Adrenal gland (tissue), 9 donors: ENCODE measurements at regions not wholly inside any gene's neighbourhood (a gene's known extent, or its start where the extent isn't known, plus 50 kb on each side); places are given as distances from the start of the nearest gene placed in this dataset.

Experiments
- DNase-seq, 7 donors: peaks; one replicate each; pipeline ENCODE4 v3.0.0-alpha.2; 2019 to 2020
- H3K27ac ChIP-seq, 5 donors: fragments of 200-600 bp; sonication (generic) in 4 of 5; 1 replicate in 3 of 5; 2 replicates in 2 of 5; pipeline versions ENCODE4 v1.5.1 to v1.8.0; 2016 to 2020; ENCODE audit warnings: mild to moderate bottlenecking in 1 of 5
- H3K27me3 ChIP-seq: fragments of 200-600 bp; 2 replicates; pipeline ENCODE4 v1.8.0; 2021
- H3K36me3 ChIP-seq, 2 donors: fragments of 200-600 bp; replicated peaks in 1 of 2; 1 replicate in 1 of 2; 2 replicates in 1 of 2; pipeline versions ENCODE4 v1.5.1 to v1.8.0; 2018 to 2022
- H3K4me1 ChIP-seq, 2 donors: fragments of 200-600 bp; replicated peaks in 1 of 2; 1 replicate in 1 of 2; 2 replicates in 1 of 2; pipeline versions ENCODE4 v1.5.1 to v1.8.0; 2018 to 2021
- H3K4me3 ChIP-seq, 4 donors: fragments of 200-600 bp; sonication (generic) in 3 of 4; one replicate each; pipeline ENCODE4 v1.5.1; 2016 to 2018
- H3K9me3 ChIP-seq, 3 donors: fragments of 200-600 bp; sonication (generic) in 1 of 3; replicated peaks in 1 of 3; 1 replicate in 2 of 3; 2 replicates in 1 of 3; pipeline versions ENCODE4 v1.5.1 to v1.8.0; 2016 to 2021
- POLR2A ChIP-seq, 2 donors: fragments of 450-650 bp; IDR thresholded peaks; one replicate each; pipeline ENCODE4 v1.6.1; 2017; ENCODE audit warnings: antibody characterized with exemption in 2 of 2, mild to moderate bottlenecking in 2 of 2, moderate library complexity in 1 of 2
- WGBS, 4 donors: extraction: QIAGEN DNeasy Blood & Tissue Kit in 2 of 4; methylation state at CpG; one replicate each; pipeline versions ENCODE4 v1.1.5 to v1.1.7; 2013 to 2017; 5-methylcytosine and 5-hydroxymethylcytosine counted together
- intact Hi-C, 2 donors: fragments of 100-400 bp; cut with DNase I; formaldehyde crosslinking; loops; one replicate each; pipeline versions ENCODE4 v1.14.1 to v1.15.0; 2022 to 2023
- TF ChIP-seq, protein P1 (sequence below), 6 experiments: fragments of 450-650 bp in 4 of 6; fragments of 200-600 bp in 2 of 6; sonication (generic) in 1 of 6; IDR thresholded peaks; 1 replicate in 5 of 6; 2 replicates in 1 of 6; pipeline versions ENCODE4 v1.5.1 to v1.8.0; 2016 to 2021; ENCODE audit warnings: antibody characterized with exemption in 6 of 6, mild to moderate bottlenecking in 2 of 6, moderate library complexity in 1 of 6
- donor health status: healthy with polysubstance abuse.
- donor health status: Bipolar disorder and iron deficiency.
- donor health status: DM: yes; HTN: yes; CAD: no.
- donor health status: DM: no; HTN: no; CAD: no.
- donor health status: DM: no; HTN: no; CAD: no.

DNA sequence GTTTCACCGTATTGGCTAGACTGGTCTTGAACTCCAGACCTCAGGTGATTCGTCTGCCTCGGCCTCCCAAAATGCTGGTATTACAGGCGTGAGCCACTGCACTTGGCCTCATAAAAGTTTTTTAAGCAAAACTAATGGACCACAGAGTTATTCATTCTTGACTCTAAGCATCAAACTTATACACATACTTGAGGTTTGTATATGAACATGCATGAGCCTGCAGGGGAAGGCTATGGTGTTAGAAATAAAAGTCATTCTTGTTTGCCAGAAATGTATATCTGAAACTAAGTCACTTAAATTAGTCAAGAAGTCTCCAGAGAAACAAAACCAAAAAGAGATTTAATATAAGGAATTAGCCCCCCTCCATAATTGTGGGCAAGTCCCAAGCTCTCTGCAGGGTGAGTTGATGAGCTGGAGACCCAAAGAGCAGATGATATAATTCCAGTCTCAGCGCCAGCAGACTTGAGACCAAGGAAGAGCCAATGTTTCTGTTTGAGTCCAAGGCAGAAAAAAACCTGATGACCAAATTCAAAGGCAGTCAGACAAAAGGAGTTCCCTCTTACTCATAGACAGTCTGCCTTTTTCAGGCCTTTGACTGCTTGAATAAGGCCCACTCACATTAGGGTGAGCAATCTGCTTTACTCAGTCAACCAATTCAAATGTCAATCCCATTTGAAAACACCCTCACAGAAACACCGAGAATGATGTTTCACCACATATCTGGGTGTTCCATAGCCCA lies 69.0 kb upstream of the DSG1 start:
- TF ChIP-seq POLR2A (IDR thresholded peaks at IDR 0.05): no peak
- TF ChIP-seq, protein P1, sequence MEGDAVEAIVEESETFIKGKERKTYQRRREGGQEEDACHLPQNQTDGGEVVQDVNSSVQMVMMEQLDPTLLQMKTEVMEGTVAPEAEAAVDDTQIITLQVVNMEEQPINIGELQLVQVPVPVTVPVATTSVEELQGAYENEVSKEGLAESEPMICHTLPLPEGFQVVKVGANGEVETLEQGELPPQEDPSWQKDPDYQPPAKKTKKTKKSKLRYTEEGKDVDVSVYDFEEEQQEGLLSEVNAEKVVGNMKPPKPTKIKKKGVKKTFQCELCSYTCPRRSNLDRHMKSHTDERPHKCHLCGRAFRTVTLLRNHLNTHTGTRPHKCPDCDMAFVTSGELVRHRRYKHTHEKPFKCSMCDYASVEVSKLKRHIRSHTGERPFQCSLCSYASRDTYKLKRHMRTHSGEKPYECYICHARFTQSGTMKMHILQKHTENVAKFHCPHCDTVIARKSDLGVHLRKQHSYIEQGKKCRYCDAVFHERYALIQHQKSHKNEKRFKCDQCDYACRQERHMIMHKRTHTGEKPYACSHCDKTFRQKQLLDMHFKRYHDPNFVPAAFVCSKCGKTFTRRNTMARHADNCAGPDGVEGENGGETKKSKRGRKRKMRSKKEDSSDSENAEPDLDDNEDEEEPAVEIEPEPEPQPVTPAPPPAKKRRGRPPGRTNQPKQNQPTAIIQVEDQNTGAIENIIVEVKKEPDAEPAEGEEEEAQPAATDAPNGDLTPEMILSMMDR (IDR thresholded peaks at IDR 0.05): no peak
- WGBS, 4 donors: 80 to 88% (median 83%) methylated on average over 6 of the region's 6 CpGs

DNA sequence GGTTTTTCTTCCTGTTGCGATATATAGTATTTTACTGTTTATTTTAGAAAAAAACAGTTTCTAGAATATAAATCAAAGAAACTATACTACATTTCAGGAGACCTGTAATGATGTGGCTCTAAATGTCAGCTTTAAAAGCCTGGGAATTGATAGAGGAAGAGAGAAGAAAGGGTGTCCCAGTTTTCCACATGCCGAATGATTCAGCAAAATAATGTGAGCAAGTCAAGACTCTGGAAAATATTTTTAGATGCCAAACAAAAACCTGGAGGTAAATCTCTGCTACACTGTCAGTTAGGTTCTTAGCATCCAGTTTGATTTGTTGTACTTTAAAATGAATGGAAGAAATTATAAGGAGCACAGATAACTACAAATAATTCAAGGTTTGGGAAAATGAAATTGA lies 67.1 kb upstream of the DSG1 start:
- WGBS, 4 donors: 59 to 71% (median 64%) methylated on average over 2 of the region's 2 CpGs
- no peaks in the 10 kb centered on the region for H3K36me3 ChIP-seq
- intact Hi-C loops: no loop called here
- no peaks in the 10 kb centered on the region for H3K27me3 ChIP-seq
- no peaks in the 10 kb centered on the region for H3K4me1 ChIP-seq
- DNase-seq: no peak
- no peaks in the 10 kb centered on the region for H3K9me3 ChIP-seq
- TF ChIP-seq, protein P1 (IDR thresholded peaks at IDR 0.05): no peak
- no peak for TF ChIP-seq POLR2A (IDR thresholded peaks at IDR 0.05)
- H3K4me3 ChIP-seq: no peak overlapping the region
- H3K27ac ChIP-seq: no peak overlapping the region

More for the DNA sequence above, 69.0 kb upstream of the DSG1 start:
- Histone ChIP-seq H3K9me3 (no peaks in the 10 kb centered on the region), H3K27me3 (no peaks in the 10 kb centered on the region), H3K36me3 (no peaks in the 10 kb centered on the region), H3K27ac (no peak overlapping the region), H3K4me1 (no peaks in the 10 kb centered on the region), H3K4me3 (no peak overlapping the region)
- DNase-seq: no peak
- intact Hi-C loops: no loop called here

- Histone ChIP-seq H3K9me3 (no peaks in the 10 kb centered on the region), H3K4me1 (no peaks in the 10 kb centered on the region), H3K27me3 (no peaks in the 10 kb centered on the region), H3K36me3 (no peaks in the 10 kb centered on the region), H3K27ac (no peak overlapping the region), H3K4me3 (no peak overlapping the region)
- no peak for DNase-seq
- no peak for TF ChIP-seq POLR2A (IDR thresholded peaks at IDR 0.05)
- TF ChIP-seq, protein P1 (IDR thresholded peaks at IDR 0.05): no peak
- intact Hi-C loops: no loop called here
- WGBS, 4 donors: 57 to 86% (median 73%) methylated on average over 1 of the region's 1 CpG
Observed at GRCh38 chr18:31252522-31252921, 65.4 kb upstream of the DSG1 start.

GRCh38 chr18:31255953-31256352 lies 62.0 kb upstream of the DSG1 start:
- intact Hi-C loops: no loop called here

More at GRCh38 chr18:31255953-31256352, 62.0 kb upstream of the DSG1 start:
- WGBS, 4 donors: 53 to 79% (median 66%) methylated on average over 1 of the region's 1 CpG
- Histone ChIP-seq H3K4me1 (no peaks in the 10 kb centered on the region), H3K9me3 (no peaks in the 10 kb centered on the region), H3K27me3 (no peaks in the 10 kb centered on the region), H3K4me3 (no peak overlapping the region), H3K27ac (no peak overlapping the region), H3K36me3 (no peaks in the 10 kb centered on the region)
- DNase-seq: no peak
- TF ChIP-seq, protein P1 (IDR thresholded peaks at IDR 0.05): no peak
- no peak for TF ChIP-seq POLR2A (IDR thresholded peaks at IDR 0.05)
